Heart left ventricle (tissue), 16 donors: ENCODE measurements at regions not wholly inside any gene's neighbourhood (a gene's known extent, or its start where the extent isn't known, plus 50 kb on each side); places are given as distances from the start of the nearest gene placed in this dataset.

Source experiments
- ATAC-seq, 4 donors: fragments of 200-7000 bp; cut with Tn5 transposase; one replicate each; pipeline ENCODE4 v1.9.1; 2020 to 2022; ENCODE audit warnings: moderate library complexity in 4 of 4, mild to moderate bottlenecking in 3 of 4, moderate number of reproducible peaks in 1 of 4
- DNase-seq, 5 donors: peaks; one replicate each; pipeline ENCODE4 v3.0.0-alpha.2; 2020
- H3K27ac ChIP-seq, 12 donors: fragments of 200-600 bp; sonication (generic) in 4 of 12; one replicate each; pipeline versions ENCODE4 v1.5.0 to v1.8.0; 2016 to 2022; ENCODE audit warnings: mild to moderate bottlenecking in 2 of 12
- H3K27me3 ChIP-seq, 9 donors: fragments of 200-600 bp; sonication (generic) in 2 of 9; one replicate each; pipeline versions ENCODE4 v1.5.1 to v1.8.0; 2016 to 2022; ENCODE audit warnings: mild to moderate bottlenecking in 3 of 9
- H3K36me3 ChIP-seq, 9 donors: fragments of 200-600 bp; sonication (generic) in 2 of 9; one replicate each; pipeline versions ENCODE4 v1.5.0 to v1.8.0; 2018 to 2022; ENCODE audit warnings: mild to moderate bottlenecking in 2 of 9
- H3K4me1 ChIP-seq, 12 donors: fragments of 200-600 bp; sonication (generic) in 4 of 12; one replicate each; pipeline versions ENCODE4 v1.5.0 to v1.8.0; 2016 to 2022; ENCODE audit warnings: mild to moderate bottlenecking in 3 of 12
- H3K4me3 ChIP-seq, 12 donors: fragments of 200-600 bp; sonication (generic) in 4 of 12; one replicate each; pipeline versions ENCODE4 v1.5.0 to v1.8.0; 2017 to 2022; ENCODE audit warnings: mild to moderate bottlenecking in 9 of 12, moderate library complexity in 4 of 12
- H3K9me3 ChIP-seq, 12 donors: fragments of 200-600 bp; sonication (generic) in 4 of 12; one replicate each; pipeline versions ENCODE4 v1.5.0 to v1.8.0; 2016 to 2022; ENCODE audit warnings: mild to moderate bottlenecking in 1 of 12
- POLR2A ChIP-seq, 2 donors: fragments of 450-650 bp; IDR thresholded peaks; one replicate each; pipeline ENCODE4 v1.6.1; 2017; ENCODE audit warnings: antibody characterized with exemption in 2 of 2, mild to moderate bottlenecking in 2 of 2, moderate library complexity in 2 of 2
- WGBS, 4 donors: extraction: QIAGEN DNeasy Blood & Tissue Kit in 2 of 4; methylation state at CpG; one replicate each; pipeline versions ENCODE4 v1.1.5 to v1.1.7; 2013 to 2018; 5-methylcytosine and 5-hydroxymethylcytosine counted together
- intact Hi-C, 10 donors: fragments of 100-400 bp; cut with DNase I; formaldehyde crosslinking; loops; one replicate each; pipeline versions ENCODE4 v1.11.1 to v1.14.2; 2022
- TF ChIP-seq, protein P1 (sequence below), 12 donors: fragments of 200-600 bp; sonication (generic) in 4 of 12; IDR thresholded peaks; one replicate each; pipeline versions ENCODE4 v1.5.0 to v1.8.0; 2018 to 2022; ENCODE audit warnings: antibody characterized with exemption in 12 of 12, mild to moderate bottlenecking in 5 of 12
- donor health status: ischemic (EF 13 %, LVEDD 7.1; RV severe dilation, severe dysfunction).
- donor health status: healthy with polysubstance abuse.
- donor health status: DM: no; HTN: yes; CAD: no.
- donor health status: DM: no; HTN: no; CAD: no.
- donor health status: ischemic (EF 25% LVEDD 6.9; RV normal size, moderate dysfunction).
- donor health status: ischemic (EF 25% LVEDD 5.7; RV mildly dilated, moderate dysfunction).
- donor health status: healthy.
- donor health status: DM: yes; HTN: yes; CAD: no.
- donor health status: ischemic (EF 35%, LVEDD 5.7; RV mildly dilated, moderate dysfunction).
- donor health status: nonischemic (EF 11% LVEDD 7.7; RV severe dilation, severe dysfunction).
- donor health status: DM: yes; HTN: yes; CAD: no.
- donor health status: PGD.
- donor health status: ischemic (EF 29% LVEDD 5.4; RV normal size, mild dysfunction).
- donor health status: nonischemic (EF 23%, LVEDD 6.1; RV moderate dilation, normal function).

DNA sequence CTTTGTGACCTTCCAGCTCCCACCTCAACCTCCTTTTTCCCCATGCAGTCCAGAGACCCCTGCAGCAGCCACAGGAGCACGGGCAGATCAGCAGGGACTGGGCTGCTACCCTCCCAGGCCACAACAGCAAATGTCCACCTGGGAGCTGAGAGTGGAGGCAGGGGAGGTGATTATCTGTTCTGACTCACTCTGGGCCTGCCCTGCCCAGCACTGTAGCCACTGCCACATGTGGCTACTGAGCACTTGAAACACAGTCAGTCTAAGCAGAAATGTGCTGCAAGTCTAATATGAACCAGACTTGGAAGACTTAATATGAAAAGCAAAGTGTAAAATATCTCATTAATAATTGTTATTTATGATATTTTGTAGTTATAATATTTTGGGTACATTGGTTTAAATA, 148.9 kb upstream of the VANGL1 start:
- Histone ChIP-seq H3K9me3 (no peaks in the 10 kb centered on the region), H3K4me1 (peaks cover 0 to 4% (median 0%) of the 10 kb centered on the region in 12 donors), H3K4me3 (no peak overlapping the region), H3K27me3 (no peaks in the 10 kb centered on the region), H3K27ac (no peak overlapping the region), H3K36me3 (no peaks in the 10 kb centered on the region)
- TF ChIP-seq, protein P1, sequence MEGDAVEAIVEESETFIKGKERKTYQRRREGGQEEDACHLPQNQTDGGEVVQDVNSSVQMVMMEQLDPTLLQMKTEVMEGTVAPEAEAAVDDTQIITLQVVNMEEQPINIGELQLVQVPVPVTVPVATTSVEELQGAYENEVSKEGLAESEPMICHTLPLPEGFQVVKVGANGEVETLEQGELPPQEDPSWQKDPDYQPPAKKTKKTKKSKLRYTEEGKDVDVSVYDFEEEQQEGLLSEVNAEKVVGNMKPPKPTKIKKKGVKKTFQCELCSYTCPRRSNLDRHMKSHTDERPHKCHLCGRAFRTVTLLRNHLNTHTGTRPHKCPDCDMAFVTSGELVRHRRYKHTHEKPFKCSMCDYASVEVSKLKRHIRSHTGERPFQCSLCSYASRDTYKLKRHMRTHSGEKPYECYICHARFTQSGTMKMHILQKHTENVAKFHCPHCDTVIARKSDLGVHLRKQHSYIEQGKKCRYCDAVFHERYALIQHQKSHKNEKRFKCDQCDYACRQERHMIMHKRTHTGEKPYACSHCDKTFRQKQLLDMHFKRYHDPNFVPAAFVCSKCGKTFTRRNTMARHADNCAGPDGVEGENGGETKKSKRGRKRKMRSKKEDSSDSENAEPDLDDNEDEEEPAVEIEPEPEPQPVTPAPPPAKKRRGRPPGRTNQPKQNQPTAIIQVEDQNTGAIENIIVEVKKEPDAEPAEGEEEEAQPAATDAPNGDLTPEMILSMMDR (IDR thresholded peaks at IDR 0.05): no peak
- no peak for TF ChIP-seq POLR2A (IDR thresholded peaks at IDR 0.05)
- ATAC-seq (no peak), DNase-seq (no peak)
- 57 to 88% (median 70%) methylated on average over 1 of the region's 1 CpG for WGBS, 4 donors
- intact Hi-C loops: loop anchor here in 1 of 10 donors (10.0 kb wide), 1 partner anchor 282 kb away; no protein-coding TSS in a partner anchor

DNA sequence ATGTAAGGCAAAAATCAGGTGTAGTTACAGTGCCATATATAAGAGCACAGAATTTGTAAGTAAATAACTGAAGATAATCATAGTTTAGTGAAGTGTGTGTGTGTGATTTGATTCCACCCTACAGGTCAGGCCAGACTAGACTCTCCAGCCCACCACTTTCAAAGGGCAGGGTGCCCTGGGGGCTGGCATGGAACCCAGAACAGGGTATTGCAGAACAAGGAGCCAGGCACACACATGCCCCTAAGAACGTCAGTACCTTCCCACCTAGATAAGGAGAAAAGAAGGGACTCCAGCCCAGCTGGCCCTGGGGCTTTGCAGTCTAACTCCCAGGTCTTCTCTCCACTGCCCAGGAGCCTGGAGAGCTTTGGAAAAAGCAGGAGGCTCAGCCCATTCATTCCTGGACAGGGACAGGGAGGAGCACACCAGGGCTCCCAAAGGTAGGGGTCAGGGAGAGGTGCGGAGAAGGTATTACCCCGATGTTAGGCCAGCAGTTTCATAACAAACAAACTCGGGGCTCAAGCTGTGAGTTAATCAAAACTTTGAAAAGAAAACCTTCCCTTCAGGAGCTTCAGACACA, 149.7 kb upstream of the VANGL1 start:
- Histone ChIP-seq H3K9me3 (no peaks in the 10 kb centered on the region), H3K27ac (no peak overlapping the region), H3K4me1 (peaks cover 0 to 4% (median 0%) of the 10 kb centered on the region in 12 donors), H3K36me3 (no peaks in the 10 kb centered on the region), H3K27me3 (no peaks in the 10 kb centered on the region), H3K4me3 (no peak overlapping the region)
- ATAC-seq: peak in 1 of 4 donors; percentile 68
- no peak for DNase-seq
- intact Hi-C loops: loop anchor here in 1 of 10 donors (10.0 kb wide), 1 partner anchor 283 kb away; no protein-coding TSS in a partner anchor
- 66 to 76% (median 71%) methylated on average over 4 of the region's 4 CpGs for WGBS, 4 donors
- TF ChIP-seq POLR2A (IDR thresholded peaks at IDR 0.05): no peak
- TF ChIP-seq, protein P1 (IDR thresholded peaks at IDR 0.05): no peak

DNA sequence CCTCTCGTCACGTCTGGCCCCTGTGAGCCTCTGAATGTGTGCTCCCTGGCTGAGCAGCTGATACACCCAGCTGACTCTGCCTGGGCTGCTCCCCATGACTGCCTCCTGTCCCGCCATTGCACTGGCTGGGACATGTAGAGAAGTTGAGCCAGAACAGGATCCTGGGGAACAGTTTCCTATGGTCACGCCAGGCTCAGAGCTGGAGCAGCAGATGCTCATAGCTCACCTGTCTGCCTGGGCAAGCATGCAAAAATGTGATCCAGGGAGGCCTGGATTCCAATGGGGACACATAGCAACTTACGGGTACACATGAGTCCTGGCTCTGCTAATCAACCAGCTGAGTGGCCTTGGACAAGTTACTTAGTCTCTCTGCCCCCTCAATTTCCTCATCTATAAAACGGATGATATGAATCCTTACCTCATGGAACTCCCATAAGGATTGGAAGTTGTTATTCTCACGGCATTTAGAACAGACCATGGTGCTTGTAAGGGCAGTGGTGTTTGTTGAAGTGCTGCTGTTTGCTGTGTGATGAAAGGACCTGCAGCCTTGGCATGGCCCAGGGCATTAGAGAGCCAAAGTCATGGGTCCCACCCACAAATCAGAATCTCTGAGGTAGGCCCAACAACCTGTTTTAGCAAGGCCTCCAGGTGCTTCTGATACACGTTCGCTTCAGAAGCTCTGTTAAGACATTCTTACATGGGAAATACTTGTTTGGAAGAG, 150.3 kb upstream of the VANGL1 start:
- Histone ChIP-seq H3K9me3 (no peaks in the 10 kb centered on the region), H3K4me1 (peaks cover 0 to 4% (median 0%) of the 10 kb centered on the region in 12 donors), H3K27ac (no peak overlapping the region), H3K36me3 (no peaks in the 10 kb centered on the region), H3K4me3 (no peak overlapping the region), H3K27me3 (no peaks in the 10 kb centered on the region)
- TF ChIP-seq POLR2A (IDR thresholded peaks at IDR 0.05): no peak
- intact Hi-C loops: loop anchor here in 1 of 10 donors (10.0 kb wide), 1 partner anchor 283 kb away; no protein-coding TSS in a partner anchor
- WGBS, 4 donors: 89 to 94% (median 91%) methylated on average over 9 of the region's 9 CpGs
- ATAC-seq (peak in 1 of 4 donors; percentile 25), DNase-seq (no peak)

DNA sequence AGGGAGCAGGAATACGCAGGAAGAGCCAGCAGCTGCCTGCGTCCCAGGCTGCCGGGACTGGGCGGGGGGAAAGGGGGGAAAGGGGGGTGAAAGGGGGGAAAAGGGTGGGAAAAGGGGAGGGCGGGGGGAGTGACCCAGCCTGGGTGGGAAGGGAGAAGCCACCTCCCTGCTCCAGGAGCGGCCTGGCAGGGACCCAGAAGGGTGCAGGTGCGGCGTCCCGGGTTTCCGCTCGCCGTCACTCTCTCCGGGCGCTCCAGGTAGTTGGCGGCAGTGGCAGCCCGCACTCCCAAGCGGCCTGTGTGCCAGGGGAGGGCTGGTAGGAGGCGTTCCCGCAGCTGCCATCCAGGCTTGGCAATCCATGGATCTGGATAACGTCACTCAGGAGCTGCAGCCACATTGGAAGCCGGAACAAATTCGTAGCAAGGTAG, 141.0 kb upstream of the NGF start:
- peak in 3 of 4 donors; percentile 60 to 78 (median 74) for ATAC-seq
- no peak overlapping the region for H3K27ac ChIP-seq
- no peaks in the 10 kb centered on the region for H3K9me3 ChIP-seq
- intact Hi-C loops: loop anchor here in 1 of 10 donors (10.0 kb wide), 1 partner anchor 504 kb away; no protein-coding TSS in a partner anchor
- H3K4me1 ChIP-seq: peaks cover 0 to 4% (median 0%) of the 10 kb centered on the region in 12 donors
- peaks cover 0 to 9% (median 0%) of the 10 kb centered on the region in 9 donors for H3K27me3 ChIP-seq
- DNase-seq: peak in 1 of 5 donors; percentile 49
- H3K36me3 ChIP-seq: no peaks in the 10 kb centered on the region
- WGBS, 4 donors: 19 to 37% (median 27%) methylated on average over 14 to 22 of the region's 22 CpGs
- no peak for TF ChIP-seq POLR2A (IDR thresholded peaks at IDR 0.05)
- TF ChIP-seq, protein P1 (IDR thresholded peaks at IDR 0.05): no peak
- peak overlapping the region in 4 of 12 donors; percentile 5 to 25 (median 22) for H3K4me3 ChIP-seq
